HG03280 (cell line): ENCODE measurements at regions not wholly inside any gene's neighbourhood (a gene's known extent, or its start where the extent isn't known, plus 50 kb on each side); places are given as distances from the start of the nearest gene placed in this dataset.

Experiments used
- ATAC-seq: cut with Tn5 transposase; IDR thresholded peaks from one replicate; pipeline ENCODE4 v1.9.1; 2021; ENCODE audit warnings: mild to moderate bottlenecking, moderate library complexity; ENCODE audit not compliant: unreplicated experiment

- no peak for ATAC-seq
These were observed 88.6 kb upstream of the SPRED1 start for GRCh38 chr15:38164061-38164460.

- no peak for ATAC-seq
These were observed 88.1 kb upstream of the SPRED1 start for GRCh38 chr15:38164507-38164906.

GRCh38 chr15:38168467-38169070 lies 84.1 kb upstream of the SPRED1 start:
- ATAC-seq = no peak

- ATAC-seq = no peak
These were observed 80.7 kb upstream of the SPRED1 start for GRCh38 chr15:38171973-38172372.

GRCh38 chr15:38174691-38175090 lies 77.9 kb upstream of the SPRED1 start:
- ATAC-seq = no peak

GRCh38 chr15:38176155-38176554 lies 76.5 kb upstream of the SPRED1 start:
- ATAC-seq = peak; percentile 87

GRCh38 chr15:38176691-38177090 lies 75.9 kb upstream of the SPRED1 start:
- ATAC-seq = no peak

- ATAC-seq = no peak
These were observed 69.7 kb upstream of the SPRED1 start for GRCh38 chr15:38182900-38183299.

GRCh38 chr15:38186507-38186906 lies 66.1 kb upstream of the SPRED1 start:
- ATAC-seq = peak; percentile 84

GRCh38 chr15:38187630-38188313 lies 64.9 kb upstream of the SPRED1 start:
- no peak for ATAC-seq

- ATAC-seq = no peak
These were observed 62.9 kb upstream of the SPRED1 start for GRCh38 chr15:38189671-38190295.

GRCh38 chr15:38190501-38190900 lies 62.1 kb upstream of the SPRED1 start:
- ATAC-seq = no peak

- no peak for ATAC-seq
These were observed 60.1 kb upstream of the SPRED1 start for GRCh38 chr15:38192496-38192895.

- ATAC-seq = no peak
These were observed 59.1 kb upstream of the SPRED1 start for GRCh38 chr15:38193496-38193895.

GRCh38 chr15:38195191-38195901 lies 57.3 kb upstream of the SPRED1 start:
- ATAC-seq = no peak

- no peak for ATAC-seq
These were observed 56.6 kb upstream of the SPRED1 start for GRCh38 chr15:38196076-38196475.

- no peak for ATAC-seq
These were observed 55.1 kb upstream of the SPRED1 start for GRCh38 chr15:38197553-38197952.

GRCh38 chr15:38201714-38202113 lies 50.9 kb upstream of the SPRED1 start:
- ATAC-seq = no peak

GRCh38 chr15:38202361-38202760 lies 50.3 kb upstream of the SPRED1 start:
- ATAC-seq = no peak
